NCI-H2081 treated with DMSO at 0.1 percent for 48 hours (cell line): ENCODE measurements at regions not wholly inside any gene's neighbourhood (a gene's known extent, or its start where the extent isn't known, plus 50 kb on each side); places are given as distances from the start of the nearest gene placed in this dataset.
A peak's percentile ranks its signal among the peaks of the same experiment; 100 is the strongest.
"Not testable (repeated sequence)": the region's sequence is repeated elsewhere in the genome, so short reads cannot be mapped to it uniquely, and the experiment has no call there.

Experiments
- DNase-seq: peaks from one replicate; lab custom pipeline; 2025; lab: John Stamatoyannopoulos, UW

DNA sequence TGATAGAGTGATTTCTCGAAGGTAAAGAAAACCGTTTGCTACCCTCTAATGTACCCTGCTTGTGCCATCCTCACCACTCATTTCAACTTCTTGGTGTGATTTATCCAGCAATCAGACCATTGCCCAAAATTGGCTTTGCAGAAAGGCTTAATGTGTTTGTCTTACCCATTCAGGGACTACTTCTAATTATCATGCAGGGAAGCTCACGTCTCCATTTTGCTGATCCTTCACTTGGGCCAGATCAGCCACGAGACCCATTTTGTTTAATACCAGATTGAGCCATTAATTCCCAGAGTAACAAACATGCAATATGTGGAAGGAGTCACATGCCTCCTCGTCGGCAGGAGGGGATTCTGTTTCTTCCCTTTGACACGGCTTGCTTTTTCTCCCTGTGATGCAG is 51.1 kb upstream of the CRY1 start:
- DNase-seq, result no peak

GRCh38 chr12:107144990-107145389 is 51.6 kb upstream of the CRY1 start:
- DNase-seq, result no peak

DNA sequence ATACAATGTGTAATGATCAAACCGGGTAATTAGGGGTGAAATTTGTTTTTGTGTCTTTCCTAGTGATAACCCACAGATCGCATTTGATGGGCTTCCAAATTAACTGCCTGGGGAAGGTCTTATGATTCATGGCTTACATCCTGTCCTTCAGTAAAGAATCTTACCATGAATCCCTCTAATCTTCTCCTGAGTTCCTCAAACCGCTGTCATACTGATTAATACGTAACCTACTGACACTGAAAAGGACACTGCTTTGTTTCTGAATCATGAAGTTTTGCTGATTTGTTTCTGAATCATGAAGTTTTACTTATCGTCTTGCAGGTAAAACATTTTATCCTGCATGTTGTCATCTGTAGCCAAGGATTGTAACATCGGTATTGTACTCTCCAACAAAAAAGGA is 52.0 kb upstream of the CRY1 start:
- DNase-seq, result no peak

GRCh38 chr12:107148107-107148506 is 54.8 kb upstream of the CRY1 start:
- no peak for DNase-seq

GRCh38 chr12:107152315-107152714 is 59.0 kb upstream of the CRY1 start:
- no peak for DNase-seq

- no peak for DNase-seq
Measured at GRCh38 chr12:107159384-107159900, 66.1 kb upstream of the CRY1 start.

DNA sequence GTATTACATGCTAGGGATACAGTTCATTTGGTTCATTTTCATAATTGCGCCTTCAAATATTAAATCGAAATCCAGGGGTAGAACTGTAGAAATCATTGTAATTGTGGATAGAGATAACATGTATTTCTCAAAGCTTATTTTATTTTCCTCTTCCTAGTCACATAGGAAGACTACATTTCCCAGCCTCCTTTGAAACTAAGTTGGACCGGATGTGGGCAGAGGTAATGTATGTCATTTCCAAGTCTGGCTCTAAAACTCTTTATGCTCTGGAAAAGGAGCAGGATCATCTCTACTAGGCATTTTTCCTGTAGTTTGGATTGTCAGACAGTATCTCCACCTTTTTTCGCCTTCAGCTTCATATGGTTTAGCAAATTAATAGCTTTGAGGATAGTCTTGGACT is 70.1 kb upstream of the CRY1 start:
- DNase-seq, result no peak

DNA sequence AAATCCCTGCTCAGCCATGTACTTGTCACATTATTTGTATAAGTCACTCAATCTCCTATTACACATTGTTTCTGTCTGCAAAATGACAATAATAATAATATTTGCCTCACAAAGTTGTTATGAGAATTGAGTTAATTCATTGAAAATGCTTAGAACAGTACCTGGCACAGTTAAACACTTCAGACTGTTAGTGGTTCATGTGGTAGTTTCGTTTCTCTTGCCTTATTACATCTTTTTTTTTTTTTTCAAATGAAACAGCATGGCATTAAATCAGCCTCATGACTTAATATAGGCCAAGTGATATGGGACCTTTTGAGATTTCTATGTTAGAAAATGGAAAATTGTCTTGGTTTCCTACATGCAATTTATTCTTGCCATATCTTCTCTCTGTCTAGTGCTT is 71.0 kb upstream of the CRY1 start:
- no peak for DNase-seq

- no peak for DNase-seq
Measured at GRCh38 chr12:107165581-107165980, 72.2 kb upstream of the CRY1 start.

- DNase-seq, result no peak
Measured at GRCh38 chr12:107167756-107168155, 74.4 kb upstream of the CRY1 start.

DNA sequence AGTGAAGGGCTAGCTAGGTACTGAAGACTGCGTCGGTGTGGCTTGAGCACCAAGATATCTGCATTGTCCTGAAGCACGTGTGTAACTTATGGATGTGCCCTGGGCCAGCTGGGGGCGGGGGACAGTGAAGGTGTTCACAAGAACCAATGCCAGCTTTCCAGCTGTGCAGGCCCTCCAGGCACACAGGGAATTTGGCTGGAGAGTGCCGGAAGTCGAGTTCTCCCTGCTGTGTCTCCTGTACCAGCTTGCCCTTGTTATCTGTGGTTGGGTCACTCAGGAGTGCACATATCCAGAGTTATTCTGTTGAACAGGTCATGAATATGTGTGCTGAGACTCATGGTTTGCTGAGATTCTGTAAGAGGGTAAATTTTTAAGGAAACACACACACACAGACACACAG is 75.9 kb upstream of the CRY1 start:
- peak; percentile 22 for DNase-seq

DNA sequence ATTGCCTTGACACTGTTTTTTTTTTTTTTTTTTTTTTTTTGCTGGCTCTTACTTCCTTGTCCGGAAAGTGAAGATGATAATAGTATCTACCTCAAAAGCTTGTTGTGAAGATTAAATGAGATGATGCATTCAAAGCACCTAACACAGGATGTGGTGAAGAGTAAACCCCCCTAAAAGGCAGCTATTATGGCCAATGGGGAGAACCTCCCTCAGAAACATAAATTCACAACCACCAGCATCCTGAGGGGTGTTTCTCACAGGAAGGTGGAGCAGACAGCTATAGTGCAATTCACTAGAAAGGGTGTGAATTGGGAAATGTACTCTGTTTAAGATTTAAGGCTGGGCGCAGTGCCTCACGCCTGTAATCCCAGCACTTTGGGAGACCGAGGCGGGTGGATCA is 85.4 kb upstream of the CRY1 start:
- DNase-seq, result no peak

- no peak for DNase-seq
Measured at GRCh38 chr12:107179871-107180270, 86.5 kb upstream of the CRY1 start.

DNA sequence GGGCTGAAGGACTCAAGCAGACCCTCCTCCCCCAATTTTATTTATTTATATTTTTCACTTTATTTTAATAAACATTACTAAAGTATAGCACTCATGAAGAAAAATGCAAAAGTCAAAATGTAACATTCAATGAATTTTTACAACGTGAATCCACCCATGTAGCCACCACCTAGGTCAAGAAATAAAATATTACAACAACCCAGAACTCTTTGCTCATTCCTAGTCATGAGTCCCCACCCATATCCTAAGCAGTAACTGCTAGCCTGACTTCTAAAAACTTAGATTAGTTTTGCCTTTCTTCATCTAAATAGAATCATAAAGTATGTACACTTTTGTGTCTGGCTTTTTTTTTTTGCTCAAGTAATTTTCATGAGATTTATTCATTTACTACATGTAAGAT is 86.9 kb upstream of the CRY1 start:
- DNase-seq, result no peak

DNA sequence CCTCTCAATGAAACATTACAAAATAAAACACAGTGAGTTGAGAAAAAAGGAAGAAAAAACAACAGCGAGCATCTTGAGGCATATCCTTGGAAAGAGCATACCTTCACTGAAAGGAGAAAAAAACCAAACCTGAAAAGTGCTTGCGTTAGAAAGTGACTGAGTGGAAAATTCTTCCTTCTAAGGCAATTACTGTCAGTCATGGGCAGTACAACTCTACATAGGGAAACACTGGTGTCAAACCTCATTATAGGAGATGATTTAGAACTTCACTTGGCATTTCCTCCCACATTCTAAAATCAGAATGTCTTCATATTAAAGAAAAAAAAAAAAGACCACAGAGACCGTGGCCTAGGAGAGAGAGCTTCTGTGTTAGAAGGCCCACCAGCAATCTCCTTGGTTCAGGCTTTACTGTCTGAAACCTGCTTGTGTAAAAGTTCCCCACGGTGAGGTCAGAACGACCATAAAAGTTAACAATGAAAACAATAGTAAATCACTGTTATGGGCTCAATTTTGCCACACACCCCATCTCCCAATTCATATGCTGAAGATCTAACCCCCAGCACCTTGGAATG is 91.1 kb upstream of the CRY1 start:
- DNase-seq, result no peak

DNA sequence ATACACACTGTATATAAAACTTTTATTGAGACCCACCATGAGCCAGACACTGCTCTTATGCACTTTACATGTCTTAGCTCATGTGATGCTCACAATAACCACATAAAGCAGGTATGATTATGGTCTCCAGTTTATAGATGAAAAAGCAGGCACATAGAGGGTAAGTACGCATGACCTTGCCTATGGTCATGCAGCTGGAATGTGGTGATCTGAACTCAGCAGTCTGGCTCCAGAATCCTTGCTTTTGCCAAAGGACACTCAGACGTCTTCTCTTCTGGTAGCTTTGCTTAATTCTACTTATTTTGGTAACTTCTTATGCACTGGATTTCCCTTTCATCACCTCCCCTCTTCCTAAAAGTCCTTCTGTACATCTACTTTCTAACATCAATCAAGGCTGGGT is 103.3 kb upstream of the CRY1 start:
- no peak for DNase-seq

- no peak for DNase-seq
Measured at GRCh38 chr12:107200394-107200793, 107.0 kb upstream of the CRY1 start.

GRCh38 chr12:107207931-107208525 is 114.7 kb upstream of the CRY1 start:
- no peak for DNase-seq

- not testable (repeated sequence) for DNase-seq
Measured at GRCh38 chr12:107209700-107210099, 116.4 kb upstream of the CRY1 start.

- DNase-seq, result not testable (repeated sequence)
Measured at GRCh38 chr12:107214373-107214773, 121.0 kb upstream of the CRY1 start.

DNA sequence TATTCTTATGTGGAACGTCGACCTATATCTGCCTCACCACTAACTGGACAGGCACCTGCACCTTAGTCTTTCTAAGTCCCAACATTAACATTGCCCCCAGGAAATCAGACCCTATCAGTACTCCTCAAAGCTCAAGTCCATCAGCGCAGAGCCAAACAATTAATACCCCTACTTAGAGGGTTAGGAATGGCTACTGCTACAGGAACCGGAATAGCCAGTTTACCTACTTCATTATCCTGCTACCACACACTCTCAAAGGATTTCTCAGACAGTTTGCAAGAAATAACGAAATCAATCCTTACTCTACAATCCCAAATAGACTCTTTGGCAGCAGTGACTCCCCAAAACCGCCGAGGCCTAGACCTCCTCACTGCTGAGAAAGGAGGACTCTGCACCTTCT is 123.1 kb upstream of the CRY1 start:
- DNase-seq, result not testable (repeated sequence)

DNA sequence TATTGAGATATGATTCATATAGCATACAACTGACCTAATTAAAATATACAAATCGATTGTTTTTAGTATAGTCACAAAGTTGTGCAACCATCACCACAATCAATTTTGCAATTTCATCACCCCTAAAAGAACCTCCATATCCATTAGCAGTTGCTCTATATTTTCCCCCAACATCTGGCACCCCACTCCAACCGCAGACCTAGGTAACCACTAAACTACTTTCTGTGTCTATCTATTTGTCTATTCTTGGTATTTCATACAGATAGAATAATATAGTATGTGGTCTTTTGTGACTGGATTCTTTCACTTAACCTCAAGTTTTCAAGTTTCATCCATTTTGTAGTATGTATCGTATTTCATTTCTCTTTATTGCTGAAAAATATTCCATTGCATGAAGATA is 126.0 kb upstream of the CRY1 start:
- no peak for DNase-seq

DNA sequence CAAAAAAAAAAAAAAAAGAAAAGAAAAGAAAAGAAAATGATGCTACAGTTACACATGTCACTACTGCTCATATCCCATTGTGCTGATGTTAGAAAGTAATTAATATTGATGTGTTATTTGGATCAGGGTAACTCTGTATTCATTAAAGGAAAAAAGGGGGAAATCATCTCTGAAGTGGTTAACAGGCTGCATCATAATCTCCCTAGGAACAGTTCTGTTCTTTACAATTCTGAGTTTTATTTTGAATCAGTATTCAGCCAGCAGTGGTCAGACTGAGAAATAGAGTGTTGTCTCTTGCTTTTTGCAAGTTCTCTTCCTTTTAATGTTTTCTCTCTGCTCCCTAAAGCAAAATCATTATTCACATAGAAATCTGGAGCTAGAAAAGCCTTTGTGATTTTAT is 128.6 kb upstream of the CRY1 start:
- no peak for DNase-seq

DNA sequence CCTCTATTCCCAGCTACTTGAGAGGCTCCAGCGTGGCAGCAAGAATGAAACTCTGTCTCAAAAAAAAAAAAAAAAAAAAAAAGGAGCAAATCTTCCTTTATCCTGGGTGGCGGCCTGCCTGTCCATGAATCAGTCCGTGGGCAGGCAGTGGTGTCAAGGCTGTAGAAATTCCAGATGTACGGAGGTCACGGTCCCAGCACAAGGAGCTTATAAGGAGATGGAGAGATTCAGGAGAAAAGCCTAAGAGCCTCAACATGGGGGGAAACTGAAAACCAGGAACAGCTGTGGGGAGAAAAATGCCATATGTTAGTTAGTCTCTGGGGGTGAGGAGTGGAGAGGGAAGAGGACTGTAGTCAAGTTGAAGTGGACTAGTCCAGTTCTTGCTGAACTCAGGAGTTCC is 130.5 kb upstream of the CRY1 start:
- no peak for DNase-seq
